ENCODE measurements at regions not wholly inside any gene's neighbourhood (a gene's known extent, or its start where the extent isn't known, plus 50 kb on each side); places are given as distances from the start of the nearest gene placed in this dataset.

- TF ChIP-seq CTCF (IDR thresholded peaks at IDR 0.05) (no peak), POLR2A (IDR thresholded peaks at IDR 0.05) (no peak)
Measured at GRCh38 chr18:61064911-61065310, 268.3 kb upstream of the CDH20 start.
